Naive thymus-derived CD4-positive, alpha-beta T cell (primary cell): ENCODE measurements at regions not wholly inside any gene's neighbourhood (a gene's known extent, or its start where the extent isn't known, plus 50 kb on each side); places are given as distances from the start of the nearest gene placed in this dataset.

Experiments used
- ATAC-seq: fragments of 150-1000 bp; cut with Tn5 transposase; 2 replicates; pipeline ENCODE4 v1.10.0; 2021; ENCODE audit warnings: mild to moderate bottlenecking, moderate library complexity
- CTCF ChIA-PET: fragments of 350-600 bp; sonication (Branson Sonifier 250); formaldehyde crosslinking; loops from one replicate; lab custom pipeline; 2021; ENCODE audit warnings: antibody characterized with exemption; lab: Charles Lee
- POLR2A ChIA-PET: fragments of 350-600 bp; sonication (Branson Sonifier 250); formaldehyde crosslinking; loops from one replicate; lab custom pipeline; 2021; ENCODE audit warnings: antibody characterized with exemption, inconsistent platforms; lab: Charles Lee
- DNase-seq, 9 donors: peaks; one replicate each; pipeline versions ENCODE4 v3.0.0 to v3.0.0-alpha.2; 2020 to 2022; ENCODE audit warnings: mixed read lengths in 1 of 9
- H3K27ac ChIP-seq: one replicate; pipeline ENCODE4 v1.7.0; 2013; ENCODE audit warnings: mild to moderate bottlenecking, low read depth, low read length, moderate library complexity
- H3K27me3 ChIP-seq, 2 donors: one replicate each; pipeline ENCODE4 v1.7.0; 2013; ENCODE audit warnings: low read length in 2 of 2, mild to moderate bottlenecking in 2 of 2, moderate library complexity in 2 of 2; ENCODE audit not compliant: control insufficient read depth in 2 of 2, insufficient read depth in 2 of 2
- H3K36me3 ChIP-seq, 3 experiments: 1 replicate in 2 of 3; 2 replicates in 1 of 3; pipeline ENCODE4 v1.7.0; 2013; ENCODE audit warnings: low read length in 3 of 3, mild to moderate bottlenecking in 3 of 3, moderate library complexity in 1 of 3; ENCODE audit not compliant: insufficient read depth in 3 of 3, control insufficient read depth in 2 of 3
- H3K4me1 ChIP-seq, 2 donors: one replicate each; pipeline ENCODE4 v1.7.0; 2013; ENCODE audit warnings: low read length in 2 of 2, mild to moderate bottlenecking in 2 of 2, moderate library complexity in 1 of 2; ENCODE audit not compliant: control insufficient read depth in 2 of 2, insufficient read depth in 2 of 2
- H3K4me3 ChIP-seq: 2 replicates; pipeline ENCODE4 v1.7.0; 2013; ENCODE audit warnings: mild to moderate bottlenecking, low read length
- H3K9me3 ChIP-seq, 3 experiments: 1 replicate in 2 of 3; 2 replicates in 1 of 3; pipeline ENCODE4 v1.7.0; 2013; ENCODE audit warnings: low read length in 3 of 3; ENCODE audit not compliant: control insufficient read depth in 2 of 3
- H3K27ac Mint-ChIP-seq, 9 donors: one replicate each; pipeline ENCODE4 v1.8.0; 2020 to 2022; ENCODE audit warnings: mixed read lengths in 9 of 9, mild to moderate bottlenecking in 8 of 9, moderate library complexity in 5 of 9, inconsistent platforms in 2 of 9
- H3K27me3 Mint-ChIP-seq, 5 donors: one replicate each; pipeline ENCODE4 v1.8.0; 2021 to 2022; ENCODE audit warnings: mixed read lengths in 5 of 5, mild to moderate bottlenecking in 1 of 5
- H3K36me3 Mint-ChIP-seq, 5 donors: one replicate each; pipeline ENCODE4 v1.8.0; 2020 to 2022; ENCODE audit warnings: mixed read lengths in 5 of 5, mild to moderate bottlenecking in 3 of 5, inconsistent platforms in 1 of 5
- H3K4me1 Mint-ChIP-seq, 7 donors: one replicate each; pipeline ENCODE4 v1.8.0; 2020 to 2022; ENCODE audit warnings: mixed read lengths in 7 of 7, mild to moderate bottlenecking in 3 of 7, inconsistent platforms in 1 of 7
- H3K4me3 Mint-ChIP-seq, 10 donors: one replicate each; pipeline ENCODE4 v1.8.0; 2020 to 2022; ENCODE audit warnings: mild to moderate bottlenecking in 10 of 10, mixed read lengths in 10 of 10, moderate library complexity in 6 of 10, inconsistent platforms in 2 of 10
- H3K9me3 Mint-ChIP-seq, 11 donors: one replicate each; pipeline ENCODE4 v1.8.0; 2020 to 2022; ENCODE audit warnings: mixed read lengths in 11 of 11, mild to moderate bottlenecking in 4 of 11, inconsistent platforms in 1 of 11, moderate library complexity in 1 of 11
- intact Hi-C, 2 donors: fragments of 100-400 bp; cut with micrococcal nuclease; formaldehyde crosslinking; loops; one replicate each; pipeline ENCODE4 v1.15.1; 2023

DNA sequence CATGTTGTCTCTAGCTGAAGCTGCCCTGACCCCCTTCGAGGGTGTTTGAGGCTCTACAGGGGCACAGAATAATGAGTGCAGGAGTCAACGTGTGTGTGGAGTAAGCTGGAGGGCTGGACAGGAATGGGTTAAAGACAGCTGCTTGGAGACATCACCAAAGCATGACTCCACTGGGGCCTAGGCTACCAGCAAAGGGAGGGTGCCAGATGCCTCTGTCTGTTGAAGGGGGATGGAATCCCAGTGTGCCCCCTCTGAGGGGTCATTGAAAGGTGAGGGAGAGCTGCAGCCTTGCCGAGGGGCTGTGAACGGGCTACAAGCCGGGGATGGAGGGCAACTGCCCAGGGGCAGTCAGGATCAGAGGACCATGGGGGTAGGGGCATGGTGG, 51.7 kb upstream of the PODXL start:
- no peak overlapping the region for H3K4me3 ChIP-seq
- H3K36me3 ChIP-seq = no peaks in the 10 kb centered on the region
- H3K27ac ChIP-seq = no peak overlapping the region
- H3K36me3 Mint-ChIP-seq = no peaks in the 10 kb centered on the region
- no peaks in the 10 kb centered on the region for H3K9me3 Mint-ChIP-seq
- no peaks in the 10 kb centered on the region for H3K27me3 ChIP-seq
- no peak for ATAC-seq
- H3K27me3 Mint-ChIP-seq = peaks cover 14 to 30% (median 21%) of the 10 kb centered on the region in 5 donors
- no peak overlapping the region for H3K4me3 Mint-ChIP-seq
- no peak for DNase-seq
- intact Hi-C loops = no loop called here
- H3K9me3 ChIP-seq = no peaks in the 10 kb centered on the region
- no peak overlapping the region for H3K27ac Mint-ChIP-seq
- H3K4me1 ChIP-seq = no peaks in the 10 kb centered on the region
- ChIA-PET CTCF (no interaction called here), POLR2A (no interaction called here)
- H3K4me1 Mint-ChIP-seq = no peaks in the 10 kb centered on the region

DNA sequence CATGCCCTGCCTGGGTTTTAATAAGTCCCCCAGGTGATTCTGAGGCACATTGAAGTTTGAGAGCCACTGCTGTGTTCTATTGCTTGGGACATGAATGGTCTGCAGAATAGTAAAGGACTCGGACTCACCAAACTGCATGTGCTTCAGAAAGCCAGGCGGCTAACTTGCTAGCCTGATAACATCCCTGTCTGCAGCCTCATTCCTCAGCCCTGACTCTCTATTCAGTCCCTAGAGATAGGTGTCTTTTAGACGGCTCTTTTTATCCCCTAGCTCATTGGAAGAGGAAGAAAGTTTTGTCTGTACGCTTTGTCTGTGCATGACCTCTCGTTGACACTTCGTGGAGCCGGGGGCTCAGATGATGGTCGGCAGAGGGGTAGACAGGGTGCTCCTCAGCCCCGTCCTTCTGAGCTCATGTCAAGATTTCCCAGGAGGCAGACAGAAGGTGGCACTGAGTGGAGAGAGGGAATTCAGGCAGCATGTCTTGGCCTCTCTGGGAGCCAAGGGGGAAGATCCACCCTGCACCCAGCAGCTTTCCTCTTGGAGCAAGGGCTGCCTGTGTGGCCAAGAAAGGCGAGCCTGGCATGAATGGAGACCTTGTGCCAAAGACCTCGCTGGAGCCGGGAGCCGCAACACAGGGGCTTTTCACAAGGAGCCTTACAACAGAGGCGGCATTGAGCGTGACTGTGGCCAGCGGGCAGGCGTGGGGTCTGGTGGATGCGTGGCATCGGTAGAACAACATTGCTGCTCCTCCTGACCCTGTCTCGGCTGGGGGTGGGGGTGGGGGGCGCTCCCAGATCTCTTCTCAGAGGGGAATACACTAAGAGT, 51.1 kb upstream of the PODXL start:
- Histone ChIP-seq H3K9me3 (no peaks in the 10 kb centered on the region), H3K27ac (no peak overlapping the region), H3K4me3 (no peak overlapping the region), H3K36me3 (no peaks in the 10 kb centered on the region), H3K4me1 (no peaks in the 10 kb centered on the region), H3K27me3 (no peaks in the 10 kb centered on the region)
- no peaks in the 10 kb centered on the region for H3K36me3 Mint-ChIP-seq
- ATAC-seq = no peak
- no peak overlapping the region for H3K4me3 Mint-ChIP-seq
- CTCF ChIA-PET = no interaction called here
- DNase-seq = no peak
- no peaks in the 10 kb centered on the region for H3K9me3 Mint-ChIP-seq
- H3K4me1 Mint-ChIP-seq = no peaks in the 10 kb centered on the region
- peaks cover 14 to 33% (median 22%) of the 10 kb centered on the region in 5 donors for H3K27me3 Mint-ChIP-seq
- intact Hi-C loops = no loop called here
- H3K27ac Mint-ChIP-seq = no peak overlapping the region
- POLR2A ChIA-PET = no interaction called here

DNA sequence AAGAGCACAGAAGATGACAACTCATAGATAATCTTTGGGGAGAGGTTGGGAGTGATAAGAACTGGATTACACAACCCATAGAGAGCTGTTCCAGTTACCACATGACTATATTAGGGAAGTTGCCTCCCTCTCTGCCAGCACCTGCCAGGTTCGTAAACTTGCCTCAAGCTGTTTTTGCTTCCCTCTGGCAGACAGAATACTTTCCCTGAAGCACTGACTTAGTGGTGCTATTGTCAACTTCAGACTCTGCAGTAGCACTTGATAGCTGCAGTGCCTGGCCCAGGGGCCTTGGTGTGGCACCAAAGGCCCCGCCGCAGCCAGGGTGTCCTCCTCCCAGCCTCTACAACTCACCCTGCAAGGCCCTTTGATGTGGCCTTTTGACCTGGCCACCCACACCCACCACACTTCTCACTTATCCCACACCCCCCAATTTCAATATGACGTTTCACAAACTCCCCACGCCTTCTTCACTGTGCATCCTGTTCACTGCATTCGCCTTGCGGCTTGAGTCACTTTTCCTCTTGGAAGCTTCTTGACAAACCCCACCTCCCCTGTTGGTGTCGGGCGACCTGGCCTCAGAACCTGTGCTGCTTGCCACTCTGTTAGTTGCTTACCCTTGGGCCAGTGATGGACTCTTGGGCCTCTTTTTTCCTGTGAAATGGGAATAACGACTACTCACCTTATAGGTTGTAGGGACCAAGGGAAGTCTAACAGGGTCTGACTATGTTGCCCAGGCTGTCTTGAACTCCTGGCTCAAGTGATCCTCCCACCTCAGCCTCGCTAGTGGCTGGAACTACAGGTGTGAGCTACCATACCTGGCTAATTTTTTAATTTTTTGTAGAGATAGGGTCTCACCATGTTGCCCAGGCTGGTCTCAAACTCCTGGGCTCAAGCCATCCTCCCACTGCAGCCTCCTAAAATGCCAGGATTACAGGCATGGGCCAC, 50.2 kb upstream of the PODXL start:
- ATAC-seq (peak; percentile 44), DNase-seq (no peak)
- Mint-ChIP-seq H3K4me3 (no peak overlapping the region), H3K27me3 (peaks cover 14 to 33% (median 26%) of the 10 kb centered on the region in 5 donors), H3K27ac (no peak overlapping the region), H3K4me1 (no peaks in the 10 kb centered on the region), H3K9me3 (no peaks in the 10 kb centered on the region), H3K36me3 (no peaks in the 10 kb centered on the region)
- Histone ChIP-seq H3K9me3 (no peaks in the 10 kb centered on the region), H3K36me3 (no peaks in the 10 kb centered on the region), H3K4me1 (no peaks in the 10 kb centered on the region), H3K27me3 (no peaks in the 10 kb centered on the region), H3K27ac (no peak overlapping the region), H3K4me3 (no peak overlapping the region)
- ChIA-PET CTCF (no interaction called here), POLR2A (no interaction called here)
- intact Hi-C loops = no loop called here
